Activated naive CD4-positive, alpha-beta T cell treated with Interleukin-2 at 50 U/mL for 16 hours (primary cell): ENCODE measurements at regions not wholly inside any gene's neighbourhood (a gene's known extent, or its start where the extent isn't known, plus 50 kb on each side); places are given as distances from the start of the nearest gene placed in this dataset.
"Not testable (repeated sequence)": the region's sequence is repeated elsewhere in the genome, so short reads cannot be mapped to it uniquely, and the experiment has no call there.

Source experiments
- DNase-seq: peaks from one replicate; pipeline ENCODE4 v3.0.0-alpha.2; 2020

DNA sequence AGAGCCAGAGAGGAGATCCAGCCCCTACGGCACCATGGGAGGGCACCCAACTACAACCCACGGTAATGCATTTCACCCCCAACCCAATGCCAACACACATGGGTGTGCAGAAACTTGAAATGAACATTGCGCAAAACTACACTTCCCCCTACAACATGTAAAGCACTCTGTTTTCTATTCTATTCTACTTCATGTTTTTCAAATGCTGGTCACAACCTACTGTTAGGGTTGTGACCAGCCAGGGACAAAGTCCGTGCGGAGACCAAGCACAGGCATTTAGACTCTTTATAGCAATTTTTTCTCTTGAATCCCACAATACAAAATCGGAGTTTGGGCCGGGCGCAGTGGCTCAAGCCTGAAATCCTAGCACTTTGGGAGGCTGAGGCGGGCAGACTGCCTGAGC, 90.6 kb downstream of the MRPL14 start:
- DNase-seq: no peak

DNA sequence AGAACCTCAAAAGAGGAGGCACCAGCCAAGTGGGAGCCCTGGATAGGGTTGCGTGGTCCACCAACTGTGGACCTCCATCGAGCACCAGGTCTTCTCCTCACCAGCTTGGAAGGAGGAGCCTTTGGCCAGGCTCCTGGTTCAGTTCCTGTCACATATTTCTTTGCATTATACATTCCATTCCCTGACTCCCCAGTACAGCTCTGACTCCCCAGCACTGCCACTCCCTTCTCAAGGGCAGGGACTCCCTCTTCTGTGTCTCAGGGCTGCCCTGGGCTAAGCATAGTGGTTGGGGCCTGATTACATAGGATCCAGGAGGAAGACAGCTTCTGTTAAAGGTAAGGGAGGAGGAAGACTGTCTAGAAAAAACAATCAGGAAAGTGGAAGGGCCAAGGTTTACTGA, 91.1 kb downstream of the MRPL14 start:
- no peak for DNase-seq

DNA sequence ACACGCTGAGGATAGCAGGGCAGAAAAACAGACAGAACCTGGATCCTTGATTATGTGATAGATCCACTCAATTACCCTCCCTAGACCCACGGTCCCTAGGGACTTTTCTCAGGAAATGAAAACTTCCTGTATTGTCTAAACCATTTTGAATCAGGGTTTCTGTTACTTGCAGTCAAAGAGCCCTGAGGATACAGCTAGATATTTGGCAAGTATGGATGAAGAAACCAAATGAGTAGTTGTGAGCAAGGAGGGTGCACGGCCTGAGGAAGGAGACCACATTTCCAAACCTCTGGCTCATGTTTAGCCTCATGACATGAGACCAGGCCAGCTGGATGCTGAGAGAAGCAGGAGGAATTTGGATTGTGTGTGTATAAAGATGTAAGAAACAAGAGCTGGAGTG, 91.6 kb downstream of the MRPL14 start:
- DNase-seq: no peak

DNA sequence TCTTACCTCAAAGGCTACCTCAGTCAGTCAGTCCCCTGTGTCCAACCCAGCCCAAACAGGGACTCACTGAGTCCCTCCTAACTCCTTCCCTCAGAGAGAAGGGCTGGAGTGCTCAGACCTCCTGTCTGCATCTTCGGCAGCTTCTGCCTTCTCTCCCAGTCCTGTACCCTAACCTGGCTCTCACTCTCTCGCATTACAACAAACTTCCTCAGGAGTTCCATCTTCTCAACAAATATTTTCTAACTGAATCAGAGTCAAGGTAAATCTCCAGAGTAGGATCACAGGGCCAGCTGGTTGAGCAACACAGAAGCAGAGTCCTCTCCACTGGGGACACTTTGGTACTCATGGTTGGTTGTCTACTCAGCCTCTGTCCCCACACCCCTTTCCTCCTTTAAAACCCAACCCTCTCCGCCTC, 92.3 kb downstream of the MRPL14 start:
- DNase-seq: no peak

DNA sequence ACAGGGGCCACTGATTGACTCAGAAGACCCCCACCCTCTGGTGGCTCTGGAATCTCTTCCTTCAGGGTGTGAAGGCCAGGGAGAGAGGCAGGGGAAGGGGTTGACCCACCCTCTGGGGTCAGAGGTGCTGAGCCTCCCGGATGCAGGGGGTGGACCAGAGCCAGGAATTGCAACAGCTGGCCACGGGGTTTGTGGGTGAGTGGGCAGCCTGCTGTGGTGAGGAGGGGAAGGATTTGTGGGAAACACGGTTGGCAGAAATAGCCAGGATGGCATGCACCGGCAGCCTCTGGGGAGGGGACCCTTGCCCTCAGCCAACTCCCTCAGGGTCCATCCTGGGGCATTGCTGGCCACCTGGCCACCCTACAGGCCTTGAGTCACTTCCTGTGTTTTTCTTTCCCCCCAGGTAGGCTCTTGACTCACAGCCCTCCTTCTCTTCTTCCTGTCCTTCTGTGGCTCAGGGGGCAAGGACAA, 92.8 kb downstream of the MRPL14 start:
- DNase-seq: no peak

DNA sequence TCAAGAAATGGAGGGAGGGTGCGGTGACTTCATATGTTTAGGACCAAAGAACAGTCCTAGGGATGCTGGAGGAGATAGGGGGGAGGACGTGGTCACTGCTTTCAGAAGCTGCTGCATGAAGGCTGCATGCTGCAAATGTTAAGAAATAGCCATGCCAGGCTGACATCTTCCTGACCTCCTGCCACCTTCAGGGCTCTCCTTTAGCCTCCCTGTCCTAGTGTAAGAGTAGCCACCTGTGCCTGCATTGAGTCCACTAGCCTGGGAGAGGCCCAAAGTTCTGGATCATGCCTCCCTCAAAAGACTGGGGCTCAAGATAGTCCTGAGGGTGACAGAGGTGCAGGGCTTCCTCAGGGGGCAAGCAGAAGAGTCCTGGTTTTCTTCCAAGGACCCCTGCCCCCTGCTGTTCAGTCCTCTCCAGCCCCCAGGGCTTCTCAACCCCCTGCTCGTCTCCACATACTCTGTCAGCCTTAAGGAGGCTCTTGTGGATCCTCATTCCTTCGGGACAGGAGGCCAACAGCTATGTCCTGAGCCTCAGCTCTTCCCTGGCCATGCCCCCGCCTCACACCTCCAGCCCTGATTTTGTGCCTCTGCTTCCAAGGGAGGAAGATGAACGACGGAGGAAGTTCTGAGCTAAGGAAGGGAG, 96.3 kb downstream of the MRPL14 start:
- no peak for DNase-seq

DNA sequence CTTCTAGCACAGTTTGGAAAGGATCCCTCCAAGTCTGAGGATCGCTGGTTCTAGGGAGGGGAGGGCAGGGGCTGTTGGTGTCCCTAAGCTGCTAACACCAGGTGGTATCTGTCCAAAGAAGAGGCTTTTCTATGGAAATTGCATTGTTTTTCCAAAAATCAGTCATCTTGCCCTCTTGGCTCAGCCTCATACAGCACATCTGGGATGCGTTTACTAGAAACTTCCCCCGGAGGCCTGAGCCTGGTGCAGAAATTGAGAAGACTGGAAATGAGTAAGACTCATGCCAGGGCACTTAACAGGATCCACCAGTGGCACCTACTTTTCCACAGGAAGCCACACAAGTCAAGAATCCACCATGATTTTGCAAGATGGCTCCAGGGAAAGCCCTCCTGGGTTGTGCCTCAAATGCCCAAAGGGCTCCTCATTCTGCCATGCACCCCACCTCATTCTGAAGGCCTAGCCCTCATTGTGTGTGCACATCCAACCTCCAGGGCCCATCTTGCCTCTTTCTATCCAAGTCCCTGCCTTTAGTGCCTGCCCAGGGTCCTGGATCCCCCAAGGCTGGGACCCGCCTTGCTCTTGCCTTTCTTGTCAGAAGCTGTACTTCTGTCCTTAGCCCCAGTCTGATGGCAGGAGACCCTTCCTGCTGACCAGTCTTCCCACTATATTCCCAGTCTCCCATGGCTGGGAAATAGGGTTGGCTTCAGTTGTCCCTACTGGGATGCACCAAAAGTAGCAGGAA, 97.6 kb downstream of the MRPL14 start:
- no peak for DNase-seq

DNA sequence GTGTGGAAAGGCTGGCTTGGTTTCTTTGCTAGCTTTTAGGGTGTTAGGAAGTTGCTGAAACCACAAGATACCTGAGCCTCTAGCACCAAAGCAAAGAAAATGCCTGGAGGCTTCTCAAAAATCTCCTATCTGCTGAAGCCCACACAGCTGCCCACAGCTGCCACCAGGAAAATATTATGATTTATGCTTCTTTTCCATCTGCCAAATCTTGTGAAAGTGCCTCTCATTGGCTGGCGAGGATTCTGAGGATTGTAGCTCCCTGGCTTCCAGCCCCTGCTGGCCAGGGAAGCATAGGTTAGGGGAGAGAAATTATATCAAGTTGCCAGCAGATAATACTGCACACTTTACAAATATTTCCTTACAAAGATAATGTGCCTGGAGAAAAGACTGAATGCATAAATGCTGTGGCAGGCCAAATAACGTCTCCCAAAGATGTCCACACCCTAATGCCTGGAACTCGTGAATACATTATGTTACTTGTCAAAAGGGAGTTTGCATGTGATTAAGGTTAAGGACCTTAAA, 98.4 kb downstream of the MRPL14 start:
- DNase-seq: no peak

DNA sequence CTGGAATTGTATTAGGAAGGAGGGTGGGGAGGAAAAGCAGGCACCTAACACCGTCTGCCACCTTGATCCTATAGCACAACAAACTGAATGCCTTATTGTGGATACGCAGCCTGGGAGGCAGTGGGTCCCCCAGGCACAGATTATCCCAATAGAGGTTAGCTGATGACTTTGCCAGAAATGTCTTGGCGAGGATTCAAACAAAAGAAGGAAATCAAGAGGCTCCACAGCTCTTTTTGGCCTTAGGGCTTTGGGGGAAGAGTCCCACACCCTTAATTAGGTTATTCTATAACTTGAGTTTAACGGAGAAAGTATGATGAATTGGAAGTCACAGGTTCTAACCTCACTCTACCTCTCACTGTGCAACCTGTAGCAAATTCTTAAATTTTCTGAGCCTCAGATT, 102.0 kb downstream of the MRPL14 start:
- DNase-seq: no peak

DNA sequence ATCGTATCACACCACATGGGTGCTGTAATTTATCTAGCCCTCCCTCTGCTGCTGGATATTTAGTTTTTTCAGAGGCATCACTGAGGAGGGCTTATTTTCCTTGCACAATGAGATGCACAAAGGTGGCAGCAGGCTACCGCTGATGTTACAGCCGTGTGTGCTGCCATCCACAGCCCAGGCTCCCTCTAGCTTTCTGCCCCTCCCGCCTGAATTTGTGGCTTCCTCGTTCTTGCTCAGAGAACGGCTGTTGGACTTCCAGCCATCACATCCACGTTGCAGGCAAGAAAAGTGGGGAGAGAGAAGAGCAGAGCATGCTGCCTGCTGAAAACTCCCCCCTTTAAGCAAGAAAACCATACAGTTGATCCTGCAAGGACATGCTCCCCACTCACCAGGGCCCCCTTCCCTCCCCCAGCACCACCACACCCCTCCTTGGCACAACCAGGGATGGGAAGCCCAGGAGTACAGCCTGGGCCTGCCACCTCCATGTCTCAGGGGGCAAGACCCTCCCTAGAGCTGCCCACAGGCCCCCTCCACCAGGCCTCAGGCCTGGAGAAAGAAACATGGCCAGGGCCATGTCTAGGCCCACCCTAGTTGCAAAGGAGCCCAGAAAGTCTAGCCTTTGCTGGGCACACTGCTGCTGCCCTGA, 102.6 kb downstream of the MRPL14 start:
- DNase-seq: no peak

DNA sequence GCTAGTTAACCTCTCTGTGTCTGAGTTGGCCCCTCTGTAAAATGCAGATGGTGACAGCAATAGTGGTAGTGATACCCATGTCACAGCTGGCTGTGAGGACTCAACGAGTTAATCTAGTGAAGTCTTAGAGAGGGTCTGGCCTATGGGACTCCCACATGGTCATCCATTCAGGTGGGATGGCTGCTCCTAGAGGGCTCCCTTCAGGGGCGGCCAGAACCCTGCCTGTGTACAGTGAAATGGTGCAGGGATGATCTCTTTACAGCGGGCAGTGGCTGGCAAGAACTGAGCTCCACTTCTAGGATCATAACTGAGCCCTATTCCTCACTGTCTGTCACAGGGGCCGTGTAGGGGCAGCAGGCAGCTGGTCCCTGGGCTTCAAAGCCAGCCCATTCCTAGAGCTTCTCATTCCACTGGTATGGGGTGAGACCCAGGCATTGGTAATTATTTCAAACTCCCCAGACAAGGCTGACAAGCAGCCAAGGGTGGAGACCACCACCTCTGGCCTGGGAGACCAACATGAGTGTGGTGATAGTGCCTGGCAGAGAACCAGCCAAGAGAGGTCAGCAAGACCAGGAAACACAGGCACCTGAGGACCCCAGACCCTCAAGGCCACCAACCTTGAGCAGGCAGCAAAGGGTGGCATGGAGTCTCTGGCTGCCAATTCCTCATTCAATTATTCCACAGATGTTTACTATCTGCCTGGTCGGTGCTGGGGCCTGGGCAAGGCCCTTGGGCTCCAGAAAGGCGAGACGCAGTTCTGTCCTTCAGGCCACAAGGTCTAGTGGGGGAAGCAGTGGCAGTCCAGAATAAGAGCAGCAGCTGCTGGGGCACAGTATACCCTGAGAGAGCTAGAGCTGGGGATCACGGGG, 103.4 kb downstream of the MRPL14 start:
- no peak for DNase-seq

DNA sequence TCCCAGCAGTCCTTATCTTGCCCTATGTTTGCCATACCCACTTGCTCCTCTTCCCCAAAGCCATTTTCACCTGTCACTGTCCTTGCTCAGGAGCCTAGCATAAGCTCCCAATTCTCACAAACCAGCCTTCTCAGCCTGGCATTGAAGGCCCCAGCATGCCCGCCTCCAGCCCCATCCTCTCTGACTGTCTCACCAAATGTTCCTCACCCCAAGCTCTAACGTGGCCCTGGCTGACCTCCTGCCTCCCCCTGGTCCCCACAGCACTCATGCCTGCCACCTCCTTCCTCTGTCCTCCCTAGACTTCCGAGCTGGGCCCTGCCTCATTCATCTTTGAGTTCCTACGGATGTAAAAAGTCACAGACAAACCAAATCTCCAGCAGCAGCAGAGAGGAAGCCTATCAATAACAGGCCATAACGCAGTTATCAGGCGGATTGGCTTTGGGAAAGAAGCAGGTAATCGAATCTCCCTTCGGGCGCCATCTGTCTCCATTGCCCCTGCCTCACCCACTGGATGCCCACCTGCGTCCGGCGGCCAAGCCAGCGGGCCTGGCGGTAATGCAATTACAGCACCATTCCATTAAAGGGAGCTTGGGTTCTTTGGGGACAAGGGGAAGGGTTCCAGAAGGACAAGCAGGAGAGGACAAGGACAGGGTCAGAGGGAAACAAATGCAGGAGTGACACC, 104.4 kb downstream of the MRPL14 start:
- DNase-seq: no peak

DNA sequence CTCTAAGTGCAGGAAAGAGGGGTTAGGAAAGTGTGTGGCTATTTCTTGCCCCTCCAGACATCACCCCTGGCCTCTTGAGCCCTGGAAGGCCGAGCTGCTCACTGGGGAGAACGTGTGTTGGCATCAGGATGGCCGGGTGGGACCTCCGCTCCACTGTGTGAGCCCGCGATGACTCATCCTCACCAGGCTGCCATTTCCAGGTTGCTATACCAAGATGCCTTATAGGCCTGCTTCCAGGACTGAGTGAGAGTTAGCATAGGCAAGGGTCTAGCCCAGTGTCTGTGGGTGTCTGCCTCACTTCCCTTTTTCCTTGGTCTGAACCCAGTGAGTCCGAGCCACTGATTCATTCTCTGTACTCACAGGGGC, 105.0 kb downstream of the MRPL14 start:
- DNase-seq: no peak

DNA sequence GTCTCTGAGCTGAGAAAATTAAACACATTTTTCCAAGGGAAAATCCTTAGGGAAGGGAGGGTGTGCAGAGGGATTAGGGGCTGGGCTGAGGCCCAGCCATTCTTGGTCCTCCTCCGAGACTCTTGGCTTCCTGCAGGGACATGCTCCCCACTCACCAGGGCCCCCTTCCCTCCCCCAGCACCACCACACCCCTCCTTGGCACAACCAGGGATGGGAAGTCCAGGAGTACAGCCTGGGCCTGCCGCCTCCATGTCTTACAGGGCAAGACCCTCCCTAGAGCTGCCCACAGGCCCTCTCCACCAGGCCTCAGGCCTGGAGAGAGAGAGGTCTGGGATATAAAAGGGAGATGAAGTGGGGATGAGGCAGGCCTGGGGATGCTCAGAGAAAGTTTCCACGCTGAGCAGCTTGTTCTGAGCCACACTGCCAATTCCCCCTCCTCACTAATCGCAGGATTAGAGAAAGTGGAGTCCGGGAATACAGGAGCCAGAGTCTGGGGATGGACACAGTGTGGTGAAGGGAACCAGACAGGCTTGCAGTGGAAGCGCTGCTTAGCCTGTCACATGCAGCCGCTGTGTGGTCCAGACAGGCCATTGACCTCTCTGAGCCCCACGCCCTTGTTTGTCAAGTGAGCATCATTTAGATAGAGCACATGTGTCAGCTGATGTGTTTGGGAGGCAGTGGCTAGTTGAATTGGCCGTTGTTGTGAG, 105.5 kb downstream of the MRPL14 start:
- DNase-seq: no peak

DNA sequence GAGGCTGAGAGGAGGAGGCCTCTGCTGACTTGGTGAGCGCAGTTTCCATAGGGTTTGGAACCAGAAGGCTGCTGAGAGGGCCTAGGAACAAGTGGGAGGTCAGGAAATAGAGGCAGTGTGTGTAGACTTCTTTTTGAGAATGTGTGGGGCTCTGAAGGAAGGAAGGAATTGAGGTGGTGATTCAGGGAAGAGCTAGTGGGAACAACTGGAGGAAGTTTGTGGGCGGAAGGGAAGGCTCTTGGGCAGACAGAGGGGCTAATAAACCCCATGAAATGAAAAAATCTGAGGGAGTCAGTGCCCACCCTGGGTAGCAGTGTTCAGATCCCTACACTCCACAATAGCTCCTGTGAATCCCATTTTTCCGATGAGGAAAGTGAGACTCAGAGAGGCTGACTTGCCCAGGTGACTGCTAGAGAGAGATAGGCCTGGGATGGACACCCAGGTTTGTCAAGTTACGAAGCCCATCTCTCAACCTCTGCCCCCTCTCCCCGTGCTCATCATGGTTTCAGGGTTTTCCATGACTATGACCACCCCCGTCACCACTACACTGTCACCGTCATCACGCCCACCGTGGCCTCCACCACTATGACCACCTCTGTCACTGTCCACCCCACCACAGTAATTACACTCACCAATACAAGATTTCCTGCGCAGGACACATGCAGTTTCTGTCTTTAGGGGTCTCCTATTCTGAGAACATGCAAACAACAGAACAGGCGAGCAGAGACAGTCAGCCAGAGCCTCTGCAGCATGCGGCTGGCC, 106.4 kb downstream of the MRPL14 start:
- DNase-seq: no peak

DNA sequence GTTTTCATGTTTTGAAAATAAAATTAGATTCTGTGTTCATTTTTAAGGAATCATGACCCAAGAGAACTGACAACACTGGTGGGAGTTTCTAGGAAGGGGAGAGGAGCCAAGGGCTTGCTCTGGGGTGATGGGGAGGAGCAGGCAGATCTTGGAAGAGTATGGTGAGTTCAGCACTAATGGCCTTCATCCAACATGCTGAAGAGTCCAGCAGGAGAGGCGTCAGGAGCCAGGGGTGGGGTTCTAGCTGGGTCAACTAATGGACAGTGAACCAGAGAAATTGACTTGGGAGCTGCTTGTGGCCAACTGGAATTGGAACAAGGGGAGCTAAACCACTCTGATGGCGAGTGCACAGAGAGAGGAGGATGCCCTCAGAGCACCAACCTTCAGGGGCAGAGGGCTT, 107.1 kb downstream of the MRPL14 start:
- DNase-seq: no peak

DNA sequence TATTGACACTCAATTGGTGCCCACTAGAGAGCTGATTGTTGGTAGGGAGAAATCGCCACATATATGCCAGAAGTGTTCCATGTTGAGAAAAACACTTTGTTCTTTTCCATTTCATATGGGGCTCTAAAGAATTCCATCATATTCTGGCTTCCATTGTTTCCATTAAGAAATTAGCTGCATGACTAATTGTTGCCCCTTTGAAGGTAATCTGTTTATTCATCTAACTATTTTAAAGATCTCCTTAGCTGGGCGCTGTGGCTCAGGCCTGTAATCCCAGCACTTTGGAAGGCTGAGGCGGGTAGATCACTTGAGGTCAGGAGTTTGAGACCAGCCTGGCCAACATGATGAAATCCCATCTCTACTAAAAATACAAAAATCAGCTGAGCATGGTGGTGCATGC, 109.9 kb downstream of the MRPL14 start:
- DNase-seq: not testable (repeated sequence)

DNA sequence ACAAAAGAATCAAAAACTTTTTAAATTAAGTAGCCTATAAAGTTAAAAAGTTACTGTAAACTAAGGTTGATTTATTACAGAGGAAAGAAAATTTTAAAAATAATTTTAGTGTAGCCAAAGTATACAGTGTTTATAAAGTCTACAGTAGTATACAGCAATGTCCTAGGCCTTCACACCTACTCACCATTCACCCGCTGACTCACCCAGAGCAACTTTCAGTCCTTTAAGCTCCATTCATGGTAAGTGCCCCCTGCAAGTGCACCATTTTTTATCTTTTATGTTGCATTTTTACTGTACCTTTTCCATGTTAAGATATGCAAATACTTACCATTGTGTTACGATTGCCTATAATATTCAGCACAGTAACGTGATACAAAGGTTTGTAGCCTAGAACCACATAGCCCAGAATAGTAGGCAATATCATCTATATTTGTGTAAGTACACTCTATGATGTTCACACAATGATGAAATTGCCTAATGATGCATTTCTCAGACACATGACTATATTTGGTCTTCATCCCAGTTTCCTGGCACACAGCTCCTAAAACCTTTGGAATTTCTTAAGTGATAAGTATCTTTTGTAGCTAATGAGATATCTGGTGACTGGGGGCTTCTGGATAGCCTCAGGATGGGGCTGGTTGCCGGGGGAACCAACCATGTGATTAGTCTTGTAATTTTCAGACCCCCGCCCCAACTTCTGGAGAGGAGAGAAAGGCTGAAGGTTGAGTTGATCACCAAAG, 111.0 kb downstream of the MRPL14 start:
- DNase-seq: no peak

DNA sequence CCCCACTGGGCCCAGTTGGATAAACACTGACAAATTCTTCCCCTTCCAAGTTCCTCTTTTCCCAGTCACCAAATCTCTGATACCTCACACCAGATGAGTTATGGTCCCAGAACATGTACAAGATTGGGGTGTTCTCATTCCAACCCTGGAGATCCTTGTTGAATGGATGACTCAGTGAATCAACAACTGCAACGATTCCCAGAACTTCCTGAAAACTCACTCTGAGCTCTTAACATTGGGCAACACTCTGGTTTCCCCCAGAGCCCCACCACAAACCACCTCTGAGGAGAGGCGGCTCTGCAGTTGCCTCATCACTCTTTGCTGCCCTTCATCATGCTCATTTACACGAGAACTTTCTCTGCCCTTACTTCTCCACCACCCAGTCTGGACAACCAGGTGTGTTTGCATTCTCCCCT, 115.2 kb downstream of the MRPL14 start:
- no peak for DNase-seq

DNA sequence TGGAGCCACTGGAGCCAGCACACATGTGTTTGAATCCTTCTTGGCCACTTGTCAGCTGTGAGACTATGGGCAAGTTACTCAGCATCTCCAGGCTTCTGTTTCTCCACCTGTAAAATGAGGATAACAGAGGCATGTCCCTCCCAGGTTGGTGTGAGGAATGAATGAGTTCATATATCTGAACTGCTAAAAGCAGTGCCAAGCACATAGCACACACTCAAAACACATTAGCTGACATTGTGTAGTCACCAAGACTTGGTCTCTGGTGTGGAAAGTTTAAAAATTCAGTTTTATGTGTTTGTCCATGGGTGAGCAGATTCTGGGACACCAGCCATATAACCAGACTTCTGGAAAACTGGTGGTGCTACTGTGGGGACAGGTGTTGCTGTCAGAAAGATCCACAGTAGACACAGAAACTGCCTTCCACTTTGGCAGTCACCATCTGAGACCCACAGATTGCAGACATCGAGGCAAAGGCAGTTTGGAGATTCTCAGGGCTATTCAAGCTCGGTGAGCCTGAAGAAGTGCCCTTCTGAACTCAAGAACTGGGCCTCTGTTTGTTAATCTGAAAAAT, 115.8 kb downstream of the MRPL14 start:
- no peak for DNase-seq
